OCI-LY7 (cell line): ENCODE measurements at regions not wholly inside any gene's neighbourhood (a gene's known extent, or its start where the extent isn't known, plus 50 kb on each side); places are given as distances from the start of the nearest gene placed in this dataset.

Experiments
- BruUV-seq: library from RNA; stranded (reverse); fragments of 400-500 nt; replicated peaks from 2 replicates; lab custom pipeline; 2021; lab: Mats Ljungman, UMichigan
- CTCF ChIA-PET: fragments of 300-600 bp; sonication (Branson Sonifier 250); formaldehyde crosslinking; loops from one replicate; lab custom pipeline; 2022; ENCODE audit warnings: antibody characterized with exemption; ENCODE audit not compliant: unreplicated experiment; lab: Charles Lee
- POLR2A ChIA-PET: fragments of 300-600 bp; sonication (Branson Sonifier 250); formaldehyde crosslinking; loops from one replicate; lab custom pipeline; 2022; ENCODE audit warnings: antibody characterized with exemption; lab: Charles Lee
- DNase-seq: peaks from one replicate; pipeline ENCODE4 v3.0.0-alpha.2; 2015; ENCODE audit warnings: low spot score
- H2AFZ ChIP-seq: fragments of 200-600 bp; sonication (generic), shearing (Covaris generic); 2 replicates; pipeline ENCODE4 v1.6.1; 2014; ENCODE audit warnings: mild to moderate bottlenecking, antibody characterized with exemption, low read length, moderate library complexity
- H3K27ac ChIP-seq: fragments of 200-600 bp; sonication (generic); 2 replicates; pipeline ENCODE4 v1.5.1; 2014; ENCODE audit warnings: mixed run types, low read depth, mild to moderate bottlenecking, moderate library complexity, low read length, inconsistent platforms; ENCODE audit not compliant: poor library complexity, severe bottlenecking
- H3K36me3 ChIP-seq: fragments of 200-600 bp; sonication (generic); 2 replicates; pipeline ENCODE4 v1.6.1; 2014; ENCODE audit warnings: mild to moderate bottlenecking, antibody characterized with exemption, low read length, moderate library complexity, mixed read lengths; ENCODE audit not compliant: insufficient read depth
- H3K4me1 ChIP-seq: fragments of 200-600 bp; sonication (generic); 2 replicates; pipeline ENCODE4 v1.5.1; 2014; ENCODE audit warnings: mild to moderate bottlenecking, low read length; ENCODE audit not compliant: insufficient read depth, poor library complexity, severe bottlenecking
- H3K4me2 ChIP-seq: fragments of 200-600 bp; sonication (generic); 2 replicates; pipeline ENCODE4 v1.6.1; 2014; ENCODE audit warnings: mild to moderate bottlenecking, low read length
- H3K4me3 ChIP-seq: fragments of 200-600 bp; sonication (generic); 2 replicates; pipeline ENCODE4 v1.5.1; 2014; ENCODE audit warnings: mild to moderate bottlenecking, low read depth, low read length; ENCODE audit not compliant: poor library complexity, severe bottlenecking
- H3K79me2 ChIP-seq: fragments of 200-600 bp; sonication (generic); 2 replicates; pipeline ENCODE4 v1.6.1; 2016; ENCODE audit warnings: low read depth, mild to moderate bottlenecking, low read length, moderate library complexity, mixed read lengths; ENCODE audit not compliant: insufficient read depth
- H3K9me2 ChIP-seq: fragments of 200-600 bp; sonication (generic); 2 replicates; pipeline ENCODE4 v1.6.1; 2016; ENCODE audit warnings: mild to moderate bottlenecking, low read length, mixed read lengths; ENCODE audit not compliant: insufficient read depth
- H3K9me3 ChIP-seq: fragments of 200-600 bp; sonication (generic); 2 replicates; pipeline ENCODE4 v1.6.1; 2014; ENCODE audit warnings: mild to moderate bottlenecking, mixed run types, low read length, mixed read lengths
- H4K20me1 ChIP-seq: fragments of 200-600 bp; sonication (generic); 2 replicates; pipeline ENCODE4 v1.6.1; 2014; ENCODE audit warnings: mild to moderate bottlenecking, antibody characterized with exemption, low read length, moderate library complexity, mixed read lengths; ENCODE audit not compliant: insufficient read depth
- CTCF ChIP-seq: fragments of 200-600 bp; sonication (generic); conservative IDR thresholded peaks from 2 replicates; pipeline ENCODE4 v1.5.1; 2014; ENCODE audit warnings: mild to moderate bottlenecking, antibody characterized with exemption, low read length, moderate library complexity, mixed read lengths
- EZH2phosphoT487 ChIP-seq: fragments of 200-600 bp; sonication (generic); IDR thresholded peaks from 2 replicates; pipeline ENCODE4 v1.6.1; 2018; ENCODE audit warnings: low read depth, borderline replicate concordance, mild to moderate bottlenecking, mixed run types, antibody characterized with exemption, low read length, moderate library complexity, mixed read lengths
- intact Hi-C: fragments of 100-400 bp; cut with micrococcal nuclease; formaldehyde crosslinking; loops from one replicate; pipeline ENCODE4 v1.10.0; 2022; ENCODE audit not compliant: unreplicated experiment

DNA sequence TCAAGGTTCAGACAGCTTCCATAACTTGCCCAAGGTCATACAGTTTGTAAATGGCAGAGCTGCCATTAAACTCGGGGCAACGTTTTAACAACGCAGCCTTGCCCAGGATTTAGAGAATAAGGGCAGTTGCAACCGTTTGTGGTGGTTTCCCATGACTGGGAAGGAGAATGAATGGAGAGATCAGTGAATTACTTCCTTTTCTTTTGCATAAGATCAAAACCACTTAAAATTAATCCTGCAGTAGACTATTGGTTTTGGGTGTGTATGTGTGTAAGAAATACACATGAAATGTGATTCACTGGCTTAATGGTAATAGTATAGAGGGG lies 179.1 kb upstream of the MIR17HG start:
- CTCF ChIA-PET, result no interaction called here
- POLR2A ChIA-PET, result interaction anchor here (0.7 to 5.0 kb wide), 9 partner anchors 12 to 182 kb away, joined by 3 to 30 read pairs (median 4); no protein-coding TSS in a partner anchor

DNA sequence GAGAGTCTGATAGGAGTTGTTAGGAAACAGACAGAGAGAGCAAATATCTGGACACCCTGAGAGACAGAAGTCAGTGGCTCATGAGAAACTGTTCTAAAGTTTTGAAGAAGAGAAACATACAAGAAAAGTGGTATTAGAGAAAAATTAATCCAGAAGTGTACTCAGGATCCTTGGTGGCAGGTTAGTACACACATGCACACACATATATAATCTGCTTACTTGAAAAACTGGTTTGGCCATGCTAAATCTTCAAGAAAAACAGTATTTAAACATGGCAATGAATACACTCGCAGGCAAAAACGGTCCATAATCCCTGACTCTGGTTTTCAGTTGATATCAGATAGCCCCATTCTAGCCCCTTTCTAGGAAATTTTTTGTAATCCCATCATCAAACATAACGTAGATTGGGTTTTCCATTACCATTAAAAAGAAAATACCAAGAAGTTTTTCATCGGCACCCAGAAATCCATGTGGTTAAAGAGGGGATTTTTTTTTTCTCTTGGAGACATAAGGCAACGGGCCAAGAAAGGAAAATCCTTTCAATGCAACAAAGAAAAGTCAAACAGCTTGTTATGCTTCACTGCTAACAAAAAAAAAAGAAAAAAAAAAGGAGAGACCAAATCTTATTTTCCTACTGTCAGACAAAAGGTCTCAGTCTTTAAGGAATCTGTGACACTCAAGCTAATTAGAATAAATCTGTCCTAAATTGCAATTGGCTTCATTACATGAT lies 178.0 kb upstream of the MIR17HG start:
- ChIA-PET CTCF (no interaction called here), POLR2A (interaction anchor here (0.6 to 4.0 kb wide), 11 partner anchors 12 to 447 kb away, joined by 3 to 23 read pairs (median 4); no protein-coding TSS in a partner anchor)
- Histone ChIP-seq H3K4me2 (no peak overlapping the region), H2AFZ (no peak overlapping the region), H3K9me2 (no peaks in the 10 kb centered on the region), H4K20me1 (no peaks in the 10 kb centered on the region), H3K4me3 (no peak overlapping the region), H3K9me3 (no peaks in the 10 kb centered on the region), H3K79me2 (no peaks in the 10 kb centered on the region), H3K4me1 (no peaks in the 10 kb centered on the region), H3K36me3 (no peaks in the 10 kb centered on the region), H3K27ac (no peak overlapping the region)
- intact Hi-C loops, result no loop called here
- BruUV-seq, result no TSS peak
- TF ChIP-seq CTCF, result no peak
- no peak for TF ChIP-seq EZH2phosphoT487
- no peak for DNase-seq

More for the DNA sequence above, 179.1 kb upstream of the MIR17HG start:
- Histone ChIP-seq H3K9me3 (no peaks in the 10 kb centered on the region), H2AFZ (no peak overlapping the region), H3K36me3 (no peaks in the 10 kb centered on the region), H3K27ac (no peak overlapping the region), H3K9me2 (no peaks in the 10 kb centered on the region), H4K20me1 (no peaks in the 10 kb centered on the region), H3K4me2 (no peak overlapping the region), H3K4me3 (no peak overlapping the region), H3K79me2 (no peaks in the 10 kb centered on the region), H3K4me1 (no peaks in the 10 kb centered on the region)
- TF ChIP-seq CTCF (no peak), EZH2phosphoT487 (no peak)
- BruUV-seq, result no TSS peak
- intact Hi-C loops, result no loop called here
- DNase-seq, result no peak

GRCh38 chr13:91172160-91172559 lies 175.3 kb upstream of the MIR17HG start:
- no TSS peak for BruUV-seq
- ChIA-PET POLR2A (interaction anchor here (0.6 to 4.0 kb wide), 12 partner anchors 9 to 341 kb away, joined by 3 to 23 read pairs (median 4); no protein-coding TSS in a partner anchor), CTCF (no interaction called here)
- no peaks in the 10 kb centered on the region for H4K20me1 ChIP-seq
- no peaks in the 10 kb centered on the region for H3K9me3 ChIP-seq
- no peaks in the 10 kb centered on the region for H3K9me2 ChIP-seq
- H3K4me2 ChIP-seq, result no peak overlapping the region
- no peaks in the 10 kb centered on the region for H3K79me2 ChIP-seq
- DNase-seq, result no peak
- TF ChIP-seq EZH2phosphoT487 (no peak), CTCF (no peak)
- no peaks in the 10 kb centered on the region for H3K36me3 ChIP-seq
- no peak overlapping the region for H2AFZ ChIP-seq
- intact Hi-C loops, result no loop called here
- H3K4me3 ChIP-seq, result no peak overlapping the region
- H3K27ac ChIP-seq, result no peak overlapping the region
- no peaks in the 10 kb centered on the region for H3K4me1 ChIP-seq
